NCI-H2171 (cell line): ENCODE measurements at regions not wholly inside any gene's neighbourhood (a gene's known extent, or its start where the extent isn't known, plus 50 kb on each side); places are given as distances from the start of the nearest gene placed in this dataset.

Experiments used
- DNase-seq: peaks from one replicate; lab custom pipeline; 2025; lab: John Stamatoyannopoulos, UW

DNA sequence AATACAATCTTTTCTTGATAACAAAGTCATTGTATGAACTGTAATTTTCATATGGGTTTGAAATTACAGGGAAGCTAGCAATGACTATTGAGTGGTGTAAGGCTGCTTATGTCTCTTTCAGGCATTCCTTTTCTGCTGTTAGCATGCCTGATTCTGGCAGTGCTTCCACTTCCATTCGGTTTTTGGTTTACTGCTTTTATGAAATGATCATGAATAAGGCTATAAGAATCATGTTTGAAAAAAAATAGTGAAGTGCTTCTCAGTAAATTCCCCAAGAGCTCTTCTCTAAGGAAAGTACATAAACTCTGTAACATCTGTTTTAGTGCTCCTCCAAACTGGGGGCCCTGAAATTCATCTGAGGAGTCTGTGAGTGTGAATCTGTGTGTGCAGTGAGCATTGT lies 434.0 kb upstream of the RGS6 start:
- DNase-seq: no peak

DNA sequence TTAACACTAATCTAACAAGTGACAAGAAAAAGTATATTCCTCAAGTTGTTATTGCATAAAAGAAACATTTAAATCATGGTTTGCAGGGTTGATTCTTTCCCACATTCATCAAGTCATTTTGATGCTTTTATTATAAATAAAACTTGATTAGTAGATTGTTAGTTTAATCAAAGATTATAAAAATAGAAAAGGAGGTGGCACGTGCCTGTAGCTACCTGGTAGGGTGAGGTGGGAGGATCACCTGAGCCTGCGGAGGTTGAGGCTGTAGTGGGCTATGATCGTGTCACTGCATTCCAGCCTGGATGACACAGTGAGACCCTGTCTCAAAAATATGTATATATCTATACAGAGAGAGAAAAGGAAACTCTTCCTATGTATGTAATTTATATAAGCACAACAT lies 433.2 kb upstream of the RGS6 start:
- no peak for DNase-seq

GRCh38 chr14:71507681-71508080 lies 424.5 kb upstream of the RGS6 start:
- no peak for DNase-seq

DNA sequence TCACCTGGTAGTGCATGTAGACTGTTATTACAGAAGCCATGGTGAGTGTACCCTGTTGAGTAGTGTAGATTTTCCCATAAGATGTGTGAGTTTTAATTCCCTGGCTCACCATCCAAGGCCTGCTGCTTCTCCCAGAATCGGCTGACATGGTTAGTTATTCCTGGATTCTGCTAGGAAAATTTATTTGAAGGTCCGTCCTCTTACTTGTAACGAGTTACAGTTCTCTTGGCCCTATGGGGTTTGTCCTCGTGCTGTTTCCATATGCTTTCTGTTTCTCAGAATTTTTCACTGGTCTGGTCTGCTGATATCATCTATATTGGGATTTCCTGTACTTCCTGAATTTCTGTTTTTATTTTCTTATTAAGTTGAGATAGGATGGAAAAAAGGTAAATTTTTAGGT lies 423.3 kb upstream of the RGS6 start:
- DNase-seq: no peak

DNA sequence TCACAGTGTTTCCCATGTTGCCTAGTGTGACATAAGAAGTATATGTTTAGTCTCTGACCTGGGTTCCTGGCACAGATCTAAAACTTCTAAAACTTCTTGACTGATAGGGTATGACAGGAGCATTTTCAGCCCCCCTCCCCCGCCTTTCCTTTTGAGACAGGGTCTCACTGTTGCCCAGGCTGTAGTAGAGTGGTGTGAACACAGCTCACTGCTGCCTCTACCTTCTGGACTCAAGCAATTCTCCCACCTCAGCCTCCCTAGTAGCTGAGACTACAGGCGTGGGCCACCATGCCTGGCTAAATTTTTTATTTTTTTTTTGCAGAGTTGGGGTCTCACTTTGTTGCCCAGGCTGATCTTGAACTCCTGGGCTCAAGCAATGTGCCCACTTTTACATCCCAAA lies 421.1 kb upstream of the RGS6 start:
- no peak for DNase-seq

GRCh38 chr14:71514941-71515919 lies 417.0 kb upstream of the RGS6 start:
- no peak for DNase-seq

DNA sequence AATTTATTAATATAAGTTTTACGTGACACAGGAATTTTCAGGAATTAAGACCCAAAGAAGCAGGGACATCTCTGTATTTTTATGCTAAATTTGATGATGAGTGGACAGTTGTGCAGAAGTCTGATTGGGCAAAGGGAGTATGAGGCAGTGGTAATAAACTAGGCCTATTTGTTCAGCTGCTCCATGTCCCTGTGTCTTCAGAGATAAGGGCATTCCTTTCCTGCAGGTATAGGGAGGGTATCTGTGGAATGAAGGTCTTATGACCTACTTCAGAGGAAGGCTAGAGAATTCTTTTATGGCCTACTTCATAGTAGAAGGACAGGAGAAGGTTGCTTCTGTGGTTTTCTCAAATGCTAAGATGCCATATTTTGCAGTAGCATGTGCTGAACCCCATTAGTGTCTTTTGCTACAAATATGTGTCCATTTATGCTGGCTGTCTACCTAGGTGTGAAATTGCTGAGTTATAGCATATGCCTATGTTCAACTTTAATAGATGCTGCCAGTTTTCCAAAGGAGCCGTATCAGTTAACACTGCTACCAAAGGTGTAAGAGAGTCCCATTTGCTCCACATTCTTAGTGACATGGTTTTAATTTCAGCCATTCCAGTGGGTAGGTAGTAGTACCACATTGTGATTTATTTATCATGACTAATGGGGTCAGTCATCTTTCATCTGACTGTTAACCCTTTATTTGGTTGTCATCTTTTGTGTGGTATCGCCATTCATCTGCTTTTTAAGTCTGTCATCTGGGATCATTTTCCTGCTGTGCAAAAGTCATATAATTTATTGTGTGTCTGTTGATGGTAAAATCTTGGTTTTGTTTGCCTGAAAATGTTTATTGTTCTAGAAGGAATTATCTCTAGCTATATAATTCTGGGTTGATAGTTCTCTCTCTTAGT lies 410.7 kb upstream of the RGS6 start:
- no peak for DNase-seq

- no peak for DNase-seq
Observed at GRCh38 chr14:71523630-71524319, 408.5 kb upstream of the RGS6 start.

GRCh38 chr14:71524320-71524982 lies 407.8 kb upstream of the RGS6 start:
- no peak for DNase-seq

DNA sequence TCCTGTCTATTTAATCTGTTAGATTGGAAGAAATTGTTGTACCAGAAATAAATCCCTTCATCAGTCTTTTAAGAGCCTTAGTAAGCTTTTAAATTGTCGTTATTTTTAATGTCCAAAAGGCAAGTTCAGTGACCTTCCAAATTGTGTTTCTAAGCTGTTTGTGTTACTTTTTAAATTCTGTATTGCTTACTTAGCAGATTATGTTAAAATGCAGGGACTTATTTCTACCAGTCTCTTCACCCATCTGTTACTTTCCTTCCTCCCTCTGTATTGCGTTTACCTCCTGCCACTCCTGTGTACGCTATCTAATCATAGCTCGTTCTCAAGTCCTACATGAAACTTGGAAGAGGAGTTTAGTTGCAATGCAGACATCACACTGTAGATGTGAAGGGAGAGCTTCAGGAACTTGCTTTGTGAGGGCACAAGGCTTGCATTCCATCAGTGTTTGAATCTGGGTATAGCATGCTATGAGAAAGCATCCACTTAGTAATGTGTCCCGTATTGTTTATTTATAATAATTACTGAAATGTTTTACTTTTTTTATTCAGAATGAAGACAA lies 406.5 kb upstream of the RGS6 start:
- DNase-seq: no peak

GRCh38 chr14:71526388-71526787 lies 405.8 kb upstream of the RGS6 start:
- DNase-seq: no peak

DNA sequence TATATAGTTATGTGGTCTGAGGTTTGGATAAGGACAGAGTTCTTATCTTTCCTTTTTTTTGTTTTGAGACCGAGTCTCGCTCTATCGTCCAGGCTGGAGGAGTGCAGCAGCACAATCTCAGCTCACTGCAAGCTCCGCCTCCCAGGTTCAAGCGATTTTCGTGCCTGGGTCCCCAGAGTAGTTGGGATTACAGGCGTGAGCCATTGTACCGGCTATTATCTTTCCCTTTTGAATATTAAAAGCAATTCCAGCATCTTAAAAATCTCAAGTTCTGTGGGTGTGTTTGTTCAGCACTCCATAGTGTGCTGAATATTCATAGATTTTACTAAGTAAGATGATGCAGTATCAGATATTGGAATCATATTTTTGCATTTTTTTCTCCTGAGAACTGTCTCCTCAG lies 404.4 kb upstream of the RGS6 start:
- no peak for DNase-seq

- no peak for DNase-seq
Observed at GRCh38 chr14:71529848-71530247, 402.4 kb upstream of the RGS6 start.

- DNase-seq: no peak
Observed at GRCh38 chr14:71532344-71532743, 399.9 kb upstream of the RGS6 start.

- DNase-seq: no peak
Observed at GRCh38 chr14:71532790-71533189, 399.4 kb upstream of the RGS6 start.

- no peak for DNase-seq
Observed at GRCh38 chr14:71533390-71533789, 398.8 kb upstream of the RGS6 start.

GRCh38 chr14:71533800-71534199 lies 398.4 kb upstream of the RGS6 start:
- no peak for DNase-seq

- DNase-seq: no peak
Observed at GRCh38 chr14:71534506-71534905, 397.7 kb upstream of the RGS6 start.

GRCh38 chr14:71536015-71536740 lies 396.1 kb upstream of the RGS6 start:
- DNase-seq: no peak

DNA sequence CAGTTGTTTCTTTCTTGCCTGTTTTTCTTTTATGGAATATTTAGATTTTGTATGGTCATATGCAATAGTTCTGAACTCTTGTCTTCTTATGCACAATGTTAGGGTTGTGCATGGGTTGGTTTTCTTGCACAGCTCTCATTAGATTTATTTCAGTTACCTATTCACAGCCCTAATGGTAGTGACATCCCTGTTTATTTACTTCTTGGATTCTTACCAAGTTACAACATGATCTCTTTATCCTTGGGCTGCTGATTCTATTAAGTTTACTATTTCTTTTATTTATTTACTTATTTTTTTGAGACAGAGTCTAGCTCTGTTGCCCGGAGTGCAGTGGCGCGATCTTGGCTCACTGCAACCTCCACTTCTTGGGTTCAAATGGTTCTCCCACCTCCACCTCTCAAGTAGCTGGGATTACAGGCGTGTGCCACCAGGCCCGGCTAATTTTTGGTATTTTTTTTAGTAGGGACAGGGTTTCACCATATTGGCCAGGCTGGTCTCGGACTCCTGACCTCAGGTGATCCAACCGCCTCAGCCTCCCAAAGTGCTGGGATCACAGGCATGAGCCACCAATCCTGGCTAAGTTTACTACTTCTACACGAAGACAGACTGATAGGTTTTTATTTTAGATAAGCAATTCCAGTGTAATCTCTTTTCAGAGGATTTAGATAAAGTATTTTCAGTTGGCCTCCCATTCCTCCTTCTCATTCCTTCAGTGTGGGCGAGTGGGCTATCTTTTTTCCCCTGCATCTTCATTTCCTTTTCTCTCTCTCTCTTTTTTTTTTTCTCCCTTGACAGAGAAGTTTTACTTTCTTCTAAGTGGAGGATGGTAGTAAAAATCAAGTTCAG lies 395.1 kb upstream of the RGS6 start:
- no peak for DNase-seq
